H1 (cell line): ENCODE measurements at regions not wholly inside any gene's neighbourhood (a gene's known extent, or its start where the extent isn't known, plus 50 kb on each side); places are given as distances from the start of the nearest gene placed in this dataset.

Experiments used
- CTCF ChIA-PET: fragments of 300-600 bp; sonication (Branson Sonifier 250); formaldehyde crosslinking; loops from one replicate; lab custom pipeline; 2021; ENCODE audit not compliant: partially characterized antibody; lab: Charles Lee
- POLR2A ChIA-PET: fragments of 300-600 bp; sonication (Branson Sonifier 250); formaldehyde crosslinking; loops from one replicate; lab custom pipeline; 2021; ENCODE audit warnings: inconsistent platforms; ENCODE audit not compliant: partially characterized antibody; lab: Charles Lee
- DNase-seq, 2 experiments: peaks; one replicate each; pipeline versions ENCODE4 v3.0.0 to v3.0.0-alpha.2; 2010 to 2022; ENCODE audit warnings: low spot score in 2 of 2, low read depth in 1 of 2, mixed read lengths in 1 of 2
- FAIRE-seq: peaks from 2 replicates; lab custom pipeline; 2011; peaks lifted over from hg19 to GRCh38; lab: Jason Lieb, UNC
- H2AFZ ChIP-seq: 2 replicates; pipeline ENCODE4 v1.8.1; 2012; ENCODE audit warnings: low read length, inconsistent platforms
- H2AK5ac ChIP-seq: 2 replicates; pipeline ENCODE4 v1.6.1; 2013; ENCODE audit warnings: low read depth, low read length
- H2BK120ac ChIP-seq: replicated peaks from 2 replicates; pipeline ENCODE3; 2013; ENCODE audit warnings: low read depth, low read length, inconsistent platforms
- H2BK12ac ChIP-seq: 2 replicates; pipeline ENCODE4 v1.6.1; 2013; ENCODE audit warnings: low read depth, low read length
- H2BK15ac ChIP-seq: 2 replicates; pipeline ENCODE4 v1.6.1; 2013; ENCODE audit warnings: low read length
- H2BK20ac ChIP-seq: 2 replicates; pipeline ENCODE4 v1.6.1; 2013; ENCODE audit warnings: low read length
- H2BK5ac ChIP-seq: 2 replicates; pipeline ENCODE4 v1.6.1; 2013; ENCODE audit warnings: low read depth, low read length
- H3K14ac ChIP-seq: 2 replicates; pipeline ENCODE4 v1.6.1; 2013; ENCODE audit warnings: inconsistent platforms; ENCODE audit not compliant: insufficient read length
- H3K18ac ChIP-seq: 2 replicates; pipeline ENCODE4 v1.6.1; 2013; ENCODE audit warnings: low read length; ENCODE audit errors: extremely low read depth
- H3K23ac ChIP-seq: 2 replicates; pipeline ENCODE4 v1.6.1; 2013; ENCODE audit warnings: inconsistent platforms; ENCODE audit not compliant: insufficient read length
- H3K23me2 ChIP-seq: 2 replicates; pipeline ENCODE4 v1.6.1; 2013; ENCODE audit warnings: low read depth, low read length
- H3K27ac ChIP-seq: 2 replicates; pipeline ENCODE4 v1.6.1; 2011; ENCODE audit warnings: low read depth, low read length, inconsistent platforms
- H3K27me3 ChIP-seq, 4 experiments: replicated peaks in 1 of 4; 1 replicate in 1 of 4; 2 replicates in 3 of 4; pipeline versions ENCODE4 v1.6.1 to v1.8.1; 2011 to 2013; ENCODE audit warnings: low read length in 3 of 4, mild to moderate bottlenecking in 3 of 4, inconsistent platforms in 2 of 4, mixed read lengths in 2 of 4, moderate library complexity in 1 of 4; ENCODE audit not compliant: control insufficient read depth in 3 of 4, insufficient read depth in 3 of 4; ENCODE audit errors: extremely low read depth in 1 of 4
- H3K36me3 ChIP-seq, 4 experiments: 2 replicates each; pipeline versions ENCODE4 v1.6.1 to v1.8.1; 2011 to 2013; ENCODE audit warnings: mild to moderate bottlenecking in 4 of 4, low read length in 3 of 4, moderate library complexity in 2 of 4, control low read depth in 1 of 4, inconsistent platforms in 1 of 4; ENCODE audit not compliant: insufficient read depth in 4 of 4, control insufficient read depth in 2 of 4
- H3K4ac ChIP-seq: replicated peaks from 2 replicates; pipeline ENCODE3; 2013; ENCODE audit warnings: low read length, low read depth, mixed read lengths, inconsistent platforms; ENCODE audit not compliant: insufficient read length
- H3K4me1 ChIP-seq, 4 experiments: replicated peaks in 1 of 4; 1 replicate in 1 of 4; 2 replicates in 3 of 4; pipeline versions ENCODE4 v1.6.1 to v1.8.1; 2011 to 2013; ENCODE audit warnings: low read length in 3 of 4, inconsistent platforms in 2 of 4, mixed read lengths in 1 of 4; ENCODE audit not compliant: insufficient read depth in 4 of 4, control insufficient read depth in 3 of 4
- H3K4me2 ChIP-seq, 2 experiments: 2 replicates each; pipeline versions ENCODE4 v1.6.1 to v1.8.1; 2011 to 2013; ENCODE audit warnings: low read depth in 2 of 2, low read length in 2 of 2, control low read depth in 1 of 2, inconsistent platforms in 1 of 2, mild to moderate bottlenecking in 1 of 2; ENCODE audit not compliant: insufficient read depth in 1 of 2
- H3K4me3 ChIP-seq, 4 experiments: fragments of 200-600, 300-600 bp in 1 of 4; sonication (generic), shearing (Covaris generic), sonication (Bioruptor Twin) in 1 of 4; 2 replicates each; pipeline versions ENCODE4 v1.5.1 to v1.8.1; 2011 to 2016; ENCODE audit warnings: low read length in 4 of 4, low read depth in 3 of 4, control low read depth in 2 of 4, inconsistent platforms in 2 of 4, mild to moderate bottlenecking in 2 of 4, mixed read lengths in 1 of 4, moderate library complexity in 1 of 4; ENCODE audit not compliant: insufficient read depth in 2 of 4; ENCODE audit errors: extremely low read depth in 1 of 4
- H3K56ac ChIP-seq: replicated peaks from 2 replicates; pipeline ENCODE3; 2013; ENCODE audit warnings: low read depth, mild to moderate bottlenecking, mixed read lengths, low read length, inconsistent platforms; ENCODE audit not compliant: insufficient read length
- H3K79me1 ChIP-seq: 2 replicates; pipeline ENCODE4 v1.6.1; 2013; ENCODE audit warnings: low read depth, low read length, control low read depth
- H3K79me2 ChIP-seq, 2 experiments: 2 replicates each; pipeline versions ENCODE4 v1.6.1 to v1.8.1; 2012 to 2013; ENCODE audit warnings: low read length in 2 of 2, mild to moderate bottlenecking in 2 of 2, inconsistent platforms in 1 of 2; ENCODE audit not compliant: insufficient read depth in 2 of 2, control insufficient read depth in 1 of 2
- H3K9ac ChIP-seq, 4 experiments: replicated peaks in 1 of 4; 1 replicate in 1 of 4; 2 replicates in 3 of 4; pipeline versions ENCODE4 v1.6.1 to v1.8.1; 2011 to 2013; ENCODE audit warnings: low read depth in 3 of 4, low read length in 3 of 4, control low read depth in 2 of 4, mild to moderate bottlenecking in 2 of 4, moderate library complexity in 2 of 4, inconsistent platforms in 1 of 4; ENCODE audit errors: extremely low read depth in 1 of 4
- H3K9me3 ChIP-seq, 2 experiments: 2 replicates each; pipeline versions ENCODE4 v1.6.1 to v1.8.1; 2012 to 2013; ENCODE audit warnings: mild to moderate bottlenecking in 2 of 2, moderate library complexity in 2 of 2, control low read depth in 1 of 2, inconsistent platforms in 1 of 2, low read depth in 1 of 2, low read length in 1 of 2, mixed read lengths in 1 of 2; ENCODE audit not compliant: insufficient read depth in 2 of 2
- H4K20me1 ChIP-seq, 2 experiments: replicated peaks in 1 of 2; 2 replicates each; pipeline versions ENCODE3 to v1.8.1; 2011 to 2013; ENCODE audit warnings: inconsistent platforms in 2 of 2, low read length in 2 of 2, mild to moderate bottlenecking in 1 of 2; ENCODE audit not compliant: insufficient read depth in 2 of 2, control insufficient read depth in 1 of 2
- H4K5ac ChIP-seq: 2 replicates; pipeline ENCODE4 v1.6.1; 2013; ENCODE audit warnings: low read length, low read depth, mixed read lengths, inconsistent platforms; ENCODE audit not compliant: insufficient read length
- H4K8ac ChIP-seq: 2 replicates; pipeline ENCODE4 v1.8.0; 2013; ENCODE audit warnings: mild to moderate bottlenecking, moderate library complexity, low read length, inconsistent platforms; ENCODE audit not compliant: insufficient read depth; ENCODE audit errors: extremely low read depth
- H4K91ac ChIP-seq: replicated peaks from 2 replicates; pipeline ENCODE3; 2013; ENCODE audit warnings: low read length, mixed read lengths, inconsistent platforms; ENCODE audit not compliant: insufficient read length
- JUND ChIP-seq: IDR thresholded peaks from 2 replicates; pipeline ENCODE4 v1.6.1; 2011; ENCODE audit warnings: mild to moderate bottlenecking, improper control_type of control experiment, low read length
- RFX5 ChIP-seq: IDR thresholded peaks from 2 replicates; pipeline ENCODE4 v1.6.1; 2011; ENCODE audit warnings: low read depth, low read length, improper control_type of control experiment, borderline replicate concordance
- WGBS, 2 experiments: shearing (Covaris generic) in 1 of 2; methylation state at CpG; one replicate each; pipeline versions ENCODE4 v1.1.6 to v1.1.7; 2013 to 2015; ENCODE audit warnings: low lambda C conversion rate in 2 of 2, mixed read lengths in 2 of 2, inconsistent platforms in 1 of 2, low coverage in 1 of 2, missing lambda C conversion rate in 1 of 2; ENCODE audit not compliant: insufficient replicate concordance in 2 of 2, insufficient coverage in 1 of 2, insufficient read length in 1 of 2; ENCODE audit errors: extremely low coverage in 1 of 2, missing lambda C conversion rate in 1 of 2; 5-methylcytosine and 5-hydroxymethylcytosine counted together

DNA sequence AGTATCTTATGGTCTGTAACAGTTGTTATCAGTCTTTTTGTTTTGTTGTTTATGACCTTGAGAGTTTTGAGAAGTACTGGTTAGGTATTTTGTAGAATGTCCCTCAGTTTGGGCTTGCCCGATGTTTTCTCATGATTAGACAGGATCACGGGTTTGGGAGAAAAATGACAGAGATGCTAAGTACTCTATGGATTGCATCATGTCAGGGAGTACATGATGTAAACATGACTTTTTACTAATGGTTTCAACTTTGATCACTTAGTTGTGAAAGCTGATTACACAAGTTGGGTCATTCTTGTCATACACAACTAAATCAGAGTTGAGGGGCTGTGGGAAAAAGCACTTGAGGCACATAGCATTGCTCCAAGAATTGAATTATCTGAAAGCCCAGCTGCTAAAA, 94.7 kb upstream of the SIAH1 start:
- H4K91ac ChIP-seq = no peak overlapping the region
- no peak overlapping the region for H2BK5ac ChIP-seq
- ChIA-PET POLR2A (no interaction called here), CTCF (interaction anchor here (0.9 to 1.3 kb wide), 3 partner anchors 8 to 53 kb away, joined by 3 read pairs; no protein-coding TSS in a partner anchor)
- FAIRE-seq = no peak
- H2BK15ac ChIP-seq = no peak overlapping the region
- no peak overlapping the region for H4K5ac ChIP-seq
- no peak overlapping the region for H2BK20ac ChIP-seq
- DNase-seq = no peak
- H2AFZ ChIP-seq = no peak overlapping the region
- no peak overlapping the region for H3K23ac ChIP-seq
- H3K4ac ChIP-seq = no peak overlapping the region
- 94% methylated on average over 2 of the region's 2 CpGs; no CpG with 5 or more reads in 1 of the 2 experiments for WGBS, 2 experiments
- H2BK12ac ChIP-seq = no peak overlapping the region
- H3K79me2 ChIP-seq = no peaks in the 10 kb centered on the region
- H4K8ac ChIP-seq = no peak overlapping the region
- no peak overlapping the region for H3K9ac ChIP-seq
- H3K79me1 ChIP-seq = no peaks in the 10 kb centered on the region
- no peak overlapping the region for H2AK5ac ChIP-seq
- no peaks in the 10 kb centered on the region for H3K27me3 ChIP-seq
- H3K14ac ChIP-seq = no peak overlapping the region
- H3K18ac ChIP-seq = no peak overlapping the region
- no peak overlapping the region for H3K27ac ChIP-seq
- H3K36me3 ChIP-seq = no peaks in the 10 kb centered on the region
- no peak overlapping the region for H3K4me3 ChIP-seq
- peaks cover 0 to 5% (median 0%) of the 10 kb centered on the region in 4 experiments; a peak in 1 of 7 replicates for H3K4me1 ChIP-seq
- H4K20me1 ChIP-seq = no peaks in the 10 kb centered on the region
- no peak overlapping the region for H3K56ac ChIP-seq
- H2BK120ac ChIP-seq = no peak overlapping the region
- H3K4me2 ChIP-seq = no peak overlapping the region
- H3K23me2 ChIP-seq = no peaks in the 10 kb centered on the region
- TF ChIP-seq RFX5 (no peak), JUND (no peak)
- peaks cover 3 to 10% of the 10 kb centered on the region in 2 experiments; a peak in 1 of 4 replicates for H3K9me3 ChIP-seq
